ENCODE measurements at regions not wholly inside any gene's neighbourhood (a gene's known extent, or its start where the extent isn't known, plus 50 kb on each side); places are given as distances from the start of the nearest gene placed in this dataset.
A peak's percentile ranks its signal among the peaks of the same experiment; 100 is the strongest.
"Not testable (repeated sequence)": the region's sequence is repeated elsewhere in the genome, so short reads cannot be mapped to it uniquely, and the experiment has no call there.

- no peak for ATAC-seq
- DNase-seq (ENCODE audit: missing footprints): no peak
- intact Hi-C loops (cut with DNase I): no loop called here
These were observed 330.6 kb upstream of the LMCD1 start for GRCh38 chr3:8170971-8171508.

- DNase-seq (ENCODE audit: missing footprints): no peak
- intact Hi-C loops (cut with DNase I): no loop called here
- ATAC-seq: no peak
These were observed 327.7 kb upstream of the LMCD1 start for GRCh38 chr3:8173892-8174291.

- ATAC-seq; DNase-seq (ENCODE audit: missing footprints); intact Hi-C loops (cut with DNase I): not testable (repeated sequence)
These were observed 324.7 kb upstream of the LMCD1 start for GRCh38 chr3:8176759-8177483.

DNA sequence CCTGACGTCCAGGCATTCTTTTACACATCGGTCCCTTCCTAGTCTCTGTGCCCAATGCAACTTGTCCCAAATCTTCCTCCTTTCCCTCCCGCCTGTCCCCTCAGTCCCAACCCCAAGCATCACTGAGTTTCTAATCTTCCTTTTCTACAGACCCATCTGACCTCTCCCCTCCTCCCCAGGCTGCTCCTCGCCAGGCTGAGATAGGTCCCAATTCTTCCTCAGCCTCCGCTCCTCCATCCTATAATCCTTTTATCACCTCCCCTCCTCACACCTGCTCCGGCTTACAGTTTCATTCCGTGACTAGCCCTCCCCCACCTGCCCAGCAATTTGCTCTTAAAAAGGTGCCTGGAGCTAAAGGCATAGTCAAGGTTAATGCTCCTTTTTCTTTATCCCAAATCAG is 323.1 kb upstream of the LMCD1 start:
- DNase-seq (ENCODE audit: missing footprints); ATAC-seq; intact Hi-C loops (cut with DNase I): not testable (repeated sequence)

- ATAC-seq (no peak), DNase-seq (ENCODE audit: missing footprints) (no peak)
- intact Hi-C loops (cut with DNase I): no loop called here
These were observed 318.7 kb upstream of the LMCD1 start for GRCh38 chr3:8182904-8183303.

DNA sequence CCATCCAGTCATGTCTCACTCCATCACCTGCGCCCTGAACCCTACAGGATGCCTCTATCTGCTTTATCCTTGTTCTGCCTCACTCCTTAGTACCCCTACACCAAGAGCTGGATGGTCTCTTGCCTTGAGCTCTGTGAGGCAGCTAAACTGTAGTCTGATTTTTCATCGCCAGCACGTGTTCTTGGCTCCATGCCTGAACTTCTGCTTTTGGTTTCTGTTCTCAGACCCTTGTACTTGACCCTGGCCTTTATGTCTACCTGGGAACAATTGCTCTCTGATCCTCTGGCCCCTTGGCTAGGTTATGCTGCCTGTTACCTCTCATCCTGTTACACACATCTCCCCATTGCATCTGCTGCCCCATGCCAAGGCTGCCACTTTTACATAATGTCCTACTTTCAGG is 318.0 kb upstream of the LMCD1 start:
- intact Hi-C loops (cut with DNase I): no loop called here
- ATAC-seq (no peak), DNase-seq (ENCODE audit: missing footprints) (no peak)

- DNase-seq (ENCODE audit: missing footprints): no peak
- no peak for ATAC-seq
- intact Hi-C loops (cut with DNase I): no loop called here
These were observed 315.4 kb upstream of the LMCD1 start for GRCh38 chr3:8186213-8186612.

GRCh38 chr3:8187996-8188395 is 313.6 kb upstream of the LMCD1 start:
- ATAC-seq (no peak), DNase-seq (ENCODE audit: missing footprints) (no peak)
- intact Hi-C loops (cut with DNase I): no loop called here

GRCh38 chr3:8189051-8189450 is 312.6 kb upstream of the LMCD1 start:
- no peak for ATAC-seq
- no peak for DNase-seq (ENCODE audit: missing footprints)
- intact Hi-C loops (cut with DNase I): no loop called here

DNA sequence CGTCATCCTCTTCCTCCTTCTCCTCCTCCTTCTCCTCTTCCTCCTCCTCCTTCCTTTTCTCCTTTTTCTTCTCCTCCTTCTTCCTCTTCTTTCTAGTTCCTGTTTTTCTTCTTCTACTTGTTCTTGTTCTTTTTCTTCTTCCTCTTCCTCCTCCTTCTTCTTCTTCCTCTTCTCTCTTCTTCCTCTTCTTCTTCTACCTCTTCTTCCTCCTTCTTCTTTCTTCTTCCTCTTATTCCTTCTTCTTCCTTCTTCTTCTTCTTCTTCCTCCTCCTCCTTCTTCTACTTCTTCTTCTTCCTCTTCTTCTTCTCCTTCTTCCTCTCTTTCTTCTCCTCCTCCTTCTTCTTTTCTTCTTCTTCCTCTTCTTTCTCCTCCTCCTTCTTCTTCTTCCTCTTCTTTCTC is 310.2 kb upstream of the LMCD1 start:
- DNase-seq (ENCODE audit: missing footprints) (no peak), ATAC-seq (no peak)
- intact Hi-C loops (cut with DNase I): no loop called here

DNA sequence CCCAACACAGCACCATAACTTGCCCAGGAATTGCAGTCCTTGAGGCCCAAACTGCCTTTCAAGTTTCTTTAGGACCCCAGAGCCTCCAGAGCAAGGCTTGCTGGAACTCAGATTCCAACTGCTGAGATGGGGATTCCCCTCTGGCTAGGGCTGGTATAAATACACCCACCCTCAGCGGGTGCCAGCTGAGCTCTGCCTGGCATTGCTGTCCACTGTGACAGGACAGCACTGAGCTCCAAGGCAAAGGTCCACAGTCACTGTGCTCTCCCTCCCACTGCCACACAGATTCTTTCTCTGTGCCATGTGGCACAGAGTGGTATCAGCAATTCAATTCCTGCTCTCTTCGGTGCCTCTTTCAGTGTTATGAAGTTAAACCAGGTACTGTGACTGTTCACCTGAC is 304.2 kb upstream of the LMCD1 start:
- peak; percentile 63 for ATAC-seq
- no peak for DNase-seq (ENCODE audit: missing footprints)
- intact Hi-C loops (cut with DNase I): no loop called here

GRCh38 chr3:8198605-8199004 is 303.0 kb upstream of the LMCD1 start:
- ATAC-seq: no peak
- intact Hi-C loops (cut with DNase I): no loop called here
- no peak for DNase-seq (ENCODE audit: missing footprints)

GRCh38 chr3:8200996-8201395 is 300.6 kb upstream of the LMCD1 start:
- DNase-seq (ENCODE audit: missing footprints) (no peak), ATAC-seq (no peak)
- intact Hi-C loops (cut with DNase I): no loop called here

DNA sequence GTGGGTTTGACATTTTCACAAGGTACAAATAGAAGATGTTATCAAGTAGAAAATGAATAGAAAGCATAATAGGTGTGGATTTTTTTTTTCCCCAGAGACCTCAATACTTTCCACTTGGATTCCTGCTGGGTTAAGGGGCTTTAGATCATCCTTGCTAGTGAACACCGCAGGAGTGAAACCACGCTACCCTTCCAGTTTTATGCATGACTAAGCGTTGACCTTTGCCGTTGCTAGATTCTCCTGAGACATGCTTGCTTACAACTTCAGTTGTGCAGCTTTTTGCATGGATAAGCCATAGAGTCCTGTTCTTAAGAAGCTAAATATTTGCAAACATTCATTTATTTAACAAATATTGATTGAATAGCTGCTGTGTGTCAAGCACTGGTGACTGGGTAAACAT is 299.7 kb upstream of the LMCD1 start:
- DNase-seq (ENCODE audit: missing footprints): no peak
- intact Hi-C loops (cut with DNase I): no loop called here
- no peak for ATAC-seq

GRCh38 chr3:8204331-8204730 is 297.3 kb upstream of the LMCD1 start:
- intact Hi-C loops (cut with DNase I): no loop called here
- DNase-seq (ENCODE audit: missing footprints) (no peak), ATAC-seq (no peak)

GRCh38 chr3:8204853-8205650 is 296.6 kb upstream of the LMCD1 start:
- DNase-seq (ENCODE audit: missing footprints) (no peak), ATAC-seq (no peak)
- intact Hi-C loops (cut with DNase I): no loop called here

- DNase-seq (ENCODE audit: missing footprints): no peak
- ATAC-seq: no peak
- intact Hi-C loops (cut with DNase I): no loop called here
These were observed 295.7 kb upstream of the LMCD1 start for GRCh38 chr3:8205881-8206280.

- ATAC-seq (no peak), DNase-seq (ENCODE audit: missing footprints) (no peak)
- intact Hi-C loops (cut with DNase I): no loop called here
These were observed 294.5 kb upstream of the LMCD1 start for GRCh38 chr3:8206971-8207617.

DNA sequence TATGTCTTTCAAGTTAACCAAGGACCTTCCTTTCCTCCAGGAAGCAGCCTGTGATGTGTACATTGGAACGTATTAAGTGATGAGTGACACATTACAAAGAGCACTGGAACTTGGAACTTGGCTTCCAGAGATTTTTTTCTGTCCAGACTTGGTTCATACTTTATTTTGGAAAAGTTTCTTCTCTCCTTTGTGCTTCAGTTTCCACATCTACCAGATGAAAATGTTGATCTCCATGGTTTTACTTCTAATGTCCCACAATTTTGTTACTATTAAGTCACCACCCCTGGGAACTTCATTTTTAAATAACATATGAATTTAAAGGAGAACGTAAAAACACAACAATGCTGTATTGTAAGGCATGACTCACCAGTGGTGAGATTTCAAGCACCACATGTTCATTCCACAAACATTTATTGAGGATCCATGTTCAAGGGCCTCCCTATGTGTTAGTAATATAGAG is 290.7 kb upstream of the LMCD1 start:
- ATAC-seq: no peak
- intact Hi-C loops (cut with DNase I): no loop called here
- no peak for DNase-seq (ENCODE audit: missing footprints)

GRCh38 chr3:8212794-8213193 is 288.8 kb upstream of the LMCD1 start:
- ATAC-seq: no peak
- intact Hi-C loops (cut with DNase I): no loop called here

More at GRCh38 chr3:8212794-8213193, 288.8 kb upstream of the LMCD1 start:
- no peak for DNase-seq (ENCODE audit: missing footprints)
